CD4-positive, alpha-beta T cell (primary cell): ENCODE measurements at regions not wholly inside any gene's neighbourhood (a gene's known extent, or its start where the extent isn't known, plus 50 kb on each side); places are given as distances from the start of the nearest gene placed in this dataset.

Source experiments
- ATAC-seq: fragments of 200-7000 bp; cut with Tn5 transposase; one replicate; pipeline ENCODE4 v1.10.0; 2022; ENCODE audit warnings: mild to moderate bottlenecking; ENCODE audit not compliant: poor library complexity
- CTCF ChIA-PET: fragments of 350-600 bp; sonication (Branson Sonifier 250); formaldehyde crosslinking; loops from one replicate; lab custom pipeline; 2021; ENCODE audit warnings: antibody characterized with exemption, inconsistent platforms; lab: Charles Lee
- POLR2A ChIA-PET: fragments of 350-600 bp; sonication (Branson Sonifier 250); formaldehyde crosslinking; loops from one replicate; lab custom pipeline; 2021; ENCODE audit warnings: antibody characterized with exemption, inconsistent platforms; lab: Charles Lee
- DNase-seq, 14 experiments: peaks; one replicate each; pipeline ENCODE4 v3.0.0-alpha.2; 2013 to 2020; ENCODE audit warnings: mixed read lengths in 2 of 14
- H3K27ac ChIP-seq, 2 donors: one replicate each; pipeline versions ENCODE4 v1.5.1 to v1.7.0; 2013; ENCODE audit warnings: low read length in 2 of 2, low read depth in 1 of 2, mild to moderate bottlenecking in 1 of 2
- H3K27me3 ChIP-seq, 2 experiments: 1 replicate in 1 of 2; 2 replicates in 1 of 2; pipeline versions ENCODE4 v1.6.1 to v1.7.0; 2013; ENCODE audit warnings: low read length in 2 of 2, control low read depth in 1 of 2, mild to moderate bottlenecking in 1 of 2, moderate library complexity in 1 of 2; ENCODE audit not compliant: insufficient read depth in 2 of 2, control insufficient read depth in 1 of 2
- H3K36me3 ChIP-seq: one replicate; pipeline ENCODE4 v1.6.1; 2013; ENCODE audit warnings: low read length, control low read depth; ENCODE audit not compliant: insufficient read depth
- H3K4me1 ChIP-seq: one replicate; pipeline ENCODE4 v1.6.1; 2013; ENCODE audit warnings: low read length, control low read depth; ENCODE audit not compliant: insufficient read depth
- H3K4me3 ChIP-seq: one replicate; pipeline ENCODE4 v1.5.1; 2013; ENCODE audit warnings: mild to moderate bottlenecking, low read length, moderate library complexity
- H3K9me3 ChIP-seq, 2 experiments: 1 replicate in 1 of 2; 2 replicates in 1 of 2; pipeline versions ENCODE4 v1.6.1 to v1.7.0; 2013; ENCODE audit warnings: low read length in 2 of 2, mild to moderate bottlenecking in 2 of 2, control low read depth in 1 of 2, moderate library complexity in 1 of 2; ENCODE audit not compliant: control insufficient read depth in 1 of 2, insufficient read depth in 1 of 2
- H3K27ac Mint-ChIP-seq: one replicate; pipeline ENCODE4 v1.8.0; 2020; ENCODE audit warnings: mixed read lengths
- H3K27me3 Mint-ChIP-seq: one replicate; pipeline ENCODE4 v1.8.0; 2021; ENCODE audit warnings: mixed read lengths
- H3K36me3 Mint-ChIP-seq: one replicate; pipeline ENCODE4 v1.8.0; 2021; ENCODE audit warnings: low read depth, mixed read lengths
- H3K4me1 Mint-ChIP-seq: one replicate; pipeline ENCODE4 v1.8.0; 2021; ENCODE audit warnings: low read depth, mixed read lengths
- H3K4me3 Mint-ChIP-seq: one replicate; pipeline ENCODE4 v1.8.0; 2020; ENCODE audit warnings: mild to moderate bottlenecking, mixed read lengths
- H3K9me3 Mint-ChIP-seq: one replicate; pipeline ENCODE4 v1.8.0; 2020; ENCODE audit warnings: mixed read lengths
- CTCF ChIP-seq: fragments of 200-600 bp; IDR thresholded peaks from one replicate; pipeline ENCODE4 v1.8.0; 2022; ENCODE audit warnings: antibody characterized with exemption, mild to moderate bottlenecking
- intact Hi-C, 2 experiments: fragments of 100-400 bp; cut with DNase I in 1 of 2; cut with micrococcal nuclease in 1 of 2; formaldehyde crosslinking; loops; one replicate each; pipeline versions ENCODE4 v1.15.1 to v1.9.0; 2023 to 2025; cut with DNase I, micrococcal nuclease

DNA sequence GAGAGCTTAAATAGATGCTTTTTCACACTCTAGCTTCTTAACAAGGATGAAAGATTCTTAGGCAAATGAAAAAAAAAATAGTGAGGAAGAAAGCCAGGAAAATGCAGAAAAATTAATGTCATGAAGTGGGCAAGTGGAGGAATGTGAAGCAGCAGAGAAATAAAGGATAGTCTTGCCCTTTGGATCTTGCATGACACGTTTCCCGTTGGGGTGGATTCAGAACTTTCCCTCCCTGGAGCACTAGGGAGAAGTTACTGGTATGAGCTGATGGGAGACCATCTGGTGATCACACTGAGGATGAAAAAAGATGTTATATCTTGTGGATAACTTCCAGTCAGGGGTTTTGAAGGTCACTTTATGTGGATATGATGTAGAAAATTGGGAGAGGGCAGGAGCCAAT is 361.8 kb upstream of the ROPN1 start:
- Mint-ChIP-seq H3K27ac (no peak overlapping the region), H3K4me1 (no peaks in the 10 kb centered on the region), H3K9me3 (no peaks in the 10 kb centered on the region), H3K36me3 (no peaks in the 10 kb centered on the region), H3K4me3 (no peak overlapping the region), H3K27me3 (peaks cover 6% of the 10 kb centered on the region)
- no peak for TF ChIP-seq CTCF
- DNase-seq: no peak
- ChIA-PET POLR2A (no interaction called here), CTCF (no interaction called here)
- Histone ChIP-seq H3K4me1 (no peaks in the 10 kb centered on the region), H3K27me3 (peaks cover 0 to 3% of the 10 kb centered on the region in 2 experiments), H3K27ac (no peak overlapping the region), H3K36me3 (no peaks in the 10 kb centered on the region), H3K9me3 (no peaks in the 10 kb centered on the region), H3K4me3 (no peak overlapping the region)
- intact Hi-C loops: loop anchor here in 1 of 2 experiments (5.0 kb wide), 1 partner anchor 199 kb away; no protein-coding TSS in a partner anchor
- no peak for ATAC-seq

DNA sequence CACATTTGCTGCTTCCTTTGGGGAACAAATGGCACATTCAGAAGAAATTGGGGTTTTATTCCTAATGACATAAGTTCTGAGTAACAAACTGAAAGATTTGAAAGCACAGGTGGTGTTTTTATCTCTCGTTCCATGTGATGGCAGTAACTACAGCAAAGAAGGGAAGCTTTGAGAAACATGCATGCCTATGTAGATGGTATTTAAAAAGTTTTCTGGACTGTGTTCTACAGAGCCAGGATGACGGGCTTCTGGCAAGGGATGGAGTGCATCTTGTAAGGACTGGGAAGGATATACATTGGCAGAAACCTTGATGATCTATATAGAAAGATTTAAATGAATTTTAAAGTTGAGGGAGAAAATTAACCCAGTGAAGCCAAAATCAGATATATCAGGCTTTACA is 362.2 kb upstream of the ROPN1 start:
- H3K9me3 Mint-ChIP-seq: no peaks in the 10 kb centered on the region
- intact Hi-C loops: loop anchor here in 1 of 2 experiments (5.0 kb wide), 1 partner anchor 198 kb away; no protein-coding TSS in a partner anchor
- CTCF ChIA-PET: no interaction called here

GRCh38 chr3:124358156-124358555 is 366.2 kb upstream of the ROPN1 start:
- intact Hi-C loops: no loop called here
- H3K9me3 ChIP-seq: no peaks in the 10 kb centered on the region
- CTCF ChIA-PET: no interaction called here

More for the DNA sequence above, 362.2 kb upstream of the ROPN1 start:
- H3K27me3 ChIP-seq: peaks cover under 1 to 3% of the 10 kb centered on the region in 2 experiments
- H3K36me3 Mint-ChIP-seq: no peaks in the 10 kb centered on the region
- H3K9me3 ChIP-seq: no peaks in the 10 kb centered on the region
- POLR2A ChIA-PET: no interaction called here
- no peaks in the 10 kb centered on the region for H3K4me1 Mint-ChIP-seq
- no peaks in the 10 kb centered on the region for H3K36me3 ChIP-seq
- no peak overlapping the region for H3K4me3 ChIP-seq
- no peak overlapping the region for H3K27ac Mint-ChIP-seq
- H3K27ac ChIP-seq: no peak overlapping the region
- H3K4me3 Mint-ChIP-seq: no peak overlapping the region
- no peak for TF ChIP-seq CTCF
- no peaks in the 10 kb centered on the region for H3K4me1 ChIP-seq
- no peak for DNase-seq
- ATAC-seq: no peak
- peaks cover 11% of the 10 kb centered on the region for H3K27me3 Mint-ChIP-seq

More at GRCh38 chr3:124358156-124358555, 366.2 kb upstream of the ROPN1 start:
- ATAC-seq: no peak
- POLR2A ChIA-PET: no interaction called here
- DNase-seq: no peak
- Histone ChIP-seq H3K4me1 (no peaks in the 10 kb centered on the region), H3K27ac (no peak overlapping the region), H3K4me3 (no peak overlapping the region), H3K27me3 (peaks cover 3% of the 10 kb centered on the region in 2 experiments), H3K36me3 (no peaks in the 10 kb centered on the region)
- Mint-ChIP-seq H3K36me3 (no peaks in the 10 kb centered on the region), H3K27ac (no peak overlapping the region), H3K4me3 (no peak overlapping the region), H3K9me3 (no peaks in the 10 kb centered on the region), H3K27me3 (peaks cover 23% of the 10 kb centered on the region), H3K4me1 (no peaks in the 10 kb centered on the region)
- TF ChIP-seq CTCF: no peak
